ENCODE measurements at regions not wholly inside any gene's neighbourhood (a gene's known extent, or its start where the extent isn't known, plus 50 kb on each side); places are given as distances from the start of the nearest gene placed in this dataset.
A peak's percentile ranks its signal among the peaks of the same experiment; 100 is the strongest.

DNA sequence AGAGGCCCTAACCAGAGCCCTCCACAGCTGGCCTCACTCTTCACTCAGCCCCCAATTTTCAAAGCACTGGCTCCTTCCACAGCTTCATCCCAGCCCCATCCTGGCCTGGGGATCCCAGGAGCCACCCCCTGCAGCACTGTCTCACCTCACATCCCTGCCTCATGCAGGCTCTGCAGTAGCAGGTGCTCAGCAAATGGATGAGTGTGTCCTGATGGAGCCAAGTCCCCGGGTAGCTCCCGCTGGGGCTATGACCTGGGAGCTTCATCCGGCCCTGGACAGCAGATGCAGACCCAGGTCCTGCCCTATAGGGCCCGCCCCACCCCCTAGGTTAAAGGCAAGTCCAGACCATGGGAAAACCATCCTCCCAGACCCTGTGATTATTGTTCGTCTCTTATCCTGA lies 143.2 kb upstream of the ZNF507 start:
- no peaks in the 10 kb centered on the region for H3K9me3 ChIP-seq (replicated peaks in 1 of 2; ENCODE audit: control insufficient read depth in 2 of 2, insufficient read depth in 1 of 2, low read depth in 1 of 2, low read length in 2 of 2)
- no peak overlapping the region for H3K14ac ChIP-seq (ENCODE audit: low read length)
- no peak overlapping the region for H3K23ac ChIP-seq (ENCODE audit: low read depth, low read length, poor library complexity)
- H3K27me3 ChIP-seq (ENCODE audit: control insufficient read depth in 3 of 3, insufficient read depth in 3 of 3, low read depth in 1 of 3, low read length in 3 of 3): no peaks in the 10 kb centered on the region
- H3K4ac ChIP-seq (ENCODE audit: low read length): no peak overlapping the region
- H3K4me1 ChIP-seq (ENCODE audit: control insufficient read depth in 2 of 2, insufficient read depth in 1 of 2, low read depth in 1 of 2, low read length in 2 of 2): peaks cover 0 to 2% of the 10 kb centered on the region in 2 donors
- no peak overlapping the region for H3K27ac ChIP-seq (replicated peaks; ENCODE audit: low read length)
- no peaks in the 10 kb centered on the region for H3K36me3 ChIP-seq (replicated peaks in 1 of 2; ENCODE audit: control insufficient read depth in 2 of 2, insufficient read depth in 2 of 2, low read length in 2 of 2)
- peak overlapping the region; percentile 45 for H3K18ac ChIP-seq (ENCODE audit: low read length)
- H4K91ac ChIP-seq (ENCODE audit: low read depth, low read length, poor library complexity): no peak overlapping the region
- DNase-seq (ENCODE audit: low spot score): no peak
- no peak overlapping the region for H2AFZ ChIP-seq (ENCODE audit: low read length)
- H2AK5ac ChIP-seq (ENCODE audit: low read depth, low read length): no peak overlapping the region
- H3K79me1 ChIP-seq (ENCODE audit: low read depth, low read length): no peaks in the 10 kb centered on the region
- H2BK120ac ChIP-seq (ENCODE audit: low read depth, low read length): no peak overlapping the region
- H4K8ac ChIP-seq (ENCODE audit: low read depth, low read length): no peak overlapping the region
- no CpG with 5 or more reads among the region's 5 CpGs for WGBS, 2 donors (ENCODE audit: extremely low coverage in 2 of 2, insufficient read length in 2 of 2, insufficient replicate concordance in 1 of 2)
- no peak overlapping the region for H3K9ac ChIP-seq (ENCODE audit: low read depth, low read length, poor library complexity)
- H2BK15ac ChIP-seq (ENCODE audit: low read length): no peak overlapping the region
- no peak overlapping the region for H3K4me2 ChIP-seq (ENCODE audit: insufficient read depth, low read length, poor library complexity, severe bottlenecking)
- no peak overlapping the region for H2BK12ac ChIP-seq (ENCODE audit: low read length)
- no peak overlapping the region for H2BK5ac ChIP-seq (ENCODE audit: low read length)
- no peak overlapping the region for H3K4me3 ChIP-seq (ENCODE audit: low read length in 2 of 2)

DNA sequence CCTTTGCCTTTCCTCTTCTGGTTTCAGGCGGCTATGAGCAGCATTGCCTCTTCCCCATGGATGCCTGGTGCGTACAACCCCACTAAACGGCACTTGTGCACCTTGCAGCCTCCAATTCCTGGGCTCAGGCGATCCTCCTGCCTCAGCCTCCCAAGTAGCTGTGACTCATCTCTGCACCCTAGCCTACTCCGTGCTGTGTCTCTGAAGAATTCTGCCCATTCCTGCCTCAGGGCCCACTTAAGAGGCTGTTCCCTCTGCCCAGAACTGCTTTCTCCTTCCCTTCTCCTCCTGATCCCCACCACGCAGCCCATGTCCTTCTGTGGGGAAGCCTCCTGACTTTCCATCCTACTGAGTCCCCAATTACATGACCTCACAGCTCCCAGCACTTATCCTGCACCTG lies 142.2 kb upstream of the ZNF507 start:
- Histone ChIP-seq H3K79me1 (ENCODE audit: low read depth, low read length) (no peaks in the 10 kb centered on the region), H3K23ac (ENCODE audit: low read depth, low read length, poor library complexity) (no peak overlapping the region), H2AK5ac (ENCODE audit: low read depth, low read length) (no peak overlapping the region), H3K27me3 (ENCODE audit: control insufficient read depth in 3 of 3, insufficient read depth in 3 of 3, low read depth in 1 of 3, low read length in 3 of 3) (no peaks in the 10 kb centered on the region), H2BK120ac (ENCODE audit: low read depth, low read length) (no peak overlapping the region), H2BK12ac (ENCODE audit: low read length) (no peak overlapping the region), H2BK15ac (ENCODE audit: low read length) (no peak overlapping the region), H4K8ac (ENCODE audit: low read depth, low read length) (no peak overlapping the region), H3K9ac (ENCODE audit: low read depth, low read length, poor library complexity) (no peak overlapping the region), H3K4me2 (ENCODE audit: insufficient read depth, low read length, poor library complexity, severe bottlenecking) (no peak overlapping the region), H3K18ac (ENCODE audit: low read length) (no peak overlapping the region), H3K4me1 (ENCODE audit: control insufficient read depth in 2 of 2, insufficient read depth in 1 of 2, low read depth in 1 of 2, low read length in 2 of 2) (peaks cover 0 to 2% of the 10 kb centered on the region in 2 donors), H3K36me3 (replicated peaks in 1 of 2; ENCODE audit: control insufficient read depth in 2 of 2, insufficient read depth in 2 of 2, low read length in 2 of 2) (no peaks in the 10 kb centered on the region), H2AFZ (ENCODE audit: low read length) (no peak overlapping the region), H3K4ac (ENCODE audit: low read length) (no peak overlapping the region), H2BK5ac (ENCODE audit: low read length) (no peak overlapping the region), H3K27ac (replicated peaks; ENCODE audit: low read length) (no peak overlapping the region), H3K4me3 (ENCODE audit: low read length in 2 of 2) (no peak overlapping the region), H3K9me3 (replicated peaks in 1 of 2; ENCODE audit: control insufficient read depth in 2 of 2, insufficient read depth in 1 of 2, low read depth in 1 of 2, low read length in 2 of 2) (peaks cover 0 to 5% of the 10 kb centered on the region in 2 donors), H3K14ac (ENCODE audit: low read length) (no peak overlapping the region), H4K91ac (ENCODE audit: low read depth, low read length, poor library complexity) (no peak overlapping the region)
- no CpG with 5 or more reads among the region's 6 CpGs for WGBS, 2 donors (ENCODE audit: extremely low coverage in 2 of 2, insufficient read length in 2 of 2, insufficient replicate concordance in 1 of 2)
- no peak for DNase-seq (ENCODE audit: low spot score)

DNA sequence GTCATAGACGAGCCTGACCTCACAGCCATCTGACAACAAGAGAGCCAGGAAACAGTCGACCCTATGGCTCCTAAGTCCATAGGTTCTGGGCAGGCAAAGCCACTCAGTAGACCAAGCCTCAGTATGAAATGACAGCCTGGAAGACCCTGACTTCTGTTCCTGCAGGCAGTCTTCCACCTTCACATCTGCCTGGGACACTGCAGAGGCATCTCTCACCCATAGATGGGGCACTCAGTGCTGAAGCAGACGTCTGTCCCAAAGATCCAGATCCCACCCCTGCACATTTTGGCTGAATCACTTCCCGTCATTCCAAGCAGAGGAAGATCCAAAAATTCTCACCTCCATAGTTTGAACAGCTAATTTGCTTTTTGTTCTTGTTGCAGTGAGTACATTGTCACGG lies 139.3 kb upstream of the ZNF507 start:
- H3K14ac ChIP-seq (ENCODE audit: low read length): no peak overlapping the region
- no peak overlapping the region for H2BK15ac ChIP-seq (ENCODE audit: low read length)
- no peak overlapping the region for H3K4me3 ChIP-seq (ENCODE audit: low read length in 2 of 2)
- H2AFZ ChIP-seq (ENCODE audit: low read length): no peak overlapping the region
- H2BK12ac ChIP-seq (ENCODE audit: low read length): no peak overlapping the region
- H3K23ac ChIP-seq (ENCODE audit: low read depth, low read length, poor library complexity): no peak overlapping the region
- no peak overlapping the region for H3K27ac ChIP-seq (replicated peaks; ENCODE audit: low read length)
- no peaks in the 10 kb centered on the region for H3K79me1 ChIP-seq (ENCODE audit: low read depth, low read length)
- WGBS, 2 donors (ENCODE audit: extremely low coverage in 2 of 2, insufficient read length in 2 of 2, insufficient replicate concordance in 1 of 2): no CpG with 5 or more reads among the region's 5 CpGs
- no peak overlapping the region for H4K91ac ChIP-seq (ENCODE audit: low read depth, low read length, poor library complexity)
- H3K36me3 ChIP-seq (replicated peaks in 1 of 2; ENCODE audit: control insufficient read depth in 2 of 2, insufficient read depth in 2 of 2, low read length in 2 of 2): no peaks in the 10 kb centered on the region
- H4K8ac ChIP-seq (ENCODE audit: low read depth, low read length): no peak overlapping the region
- H2BK120ac ChIP-seq (ENCODE audit: low read depth, low read length): no peak overlapping the region
- peaks cover 0 to 2% of the 10 kb centered on the region in 2 donors for H3K4me1 ChIP-seq (ENCODE audit: control insufficient read depth in 2 of 2, insufficient read depth in 1 of 2, low read depth in 1 of 2, low read length in 2 of 2)
- H3K18ac ChIP-seq (ENCODE audit: low read length): no peak overlapping the region
- H3K4me2 ChIP-seq (ENCODE audit: insufficient read depth, low read length, poor library complexity, severe bottlenecking): no peak overlapping the region
- H2BK5ac ChIP-seq (ENCODE audit: low read length): no peak overlapping the region
- no peak overlapping the region for H3K4ac ChIP-seq (ENCODE audit: low read length)
- no peak for DNase-seq (ENCODE audit: low spot score)
- H3K9ac ChIP-seq (ENCODE audit: low read depth, low read length, poor library complexity): no peak overlapping the region
- H3K27me3 ChIP-seq (ENCODE audit: control insufficient read depth in 3 of 3, insufficient read depth in 3 of 3, low read depth in 1 of 3, low read length in 3 of 3): no peaks in the 10 kb centered on the region
- no peak overlapping the region for H2AK5ac ChIP-seq (ENCODE audit: low read depth, low read length)
- peaks cover 0 to 8% of the 10 kb centered on the region in 2 donors for H3K9me3 ChIP-seq (replicated peaks in 1 of 2; ENCODE audit: control insufficient read depth in 2 of 2, insufficient read depth in 1 of 2, low read depth in 1 of 2, low read length in 2 of 2)

DNA sequence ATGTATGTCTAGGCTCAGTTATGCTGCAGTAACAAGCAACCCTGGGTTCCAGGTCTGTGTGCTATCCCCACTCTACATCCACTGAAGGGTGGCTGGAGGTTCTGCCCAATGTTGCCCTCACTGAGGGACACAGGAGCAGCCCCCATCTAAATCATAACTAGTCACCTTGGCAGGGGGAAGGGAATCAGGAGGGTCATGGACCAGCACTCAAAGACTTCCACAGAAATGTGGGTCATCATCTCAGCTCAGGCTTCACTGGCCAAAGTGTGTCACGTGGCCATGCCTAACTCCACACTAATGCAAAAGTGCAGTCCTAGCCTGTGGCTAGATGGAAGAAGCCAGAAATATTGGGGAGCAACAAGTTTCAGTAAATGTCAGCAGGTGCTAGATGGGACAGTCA lies 137.3 kb upstream of the ZNF507 start:
- no peak overlapping the region for H2BK120ac ChIP-seq (ENCODE audit: low read depth, low read length)
- H3K27me3 ChIP-seq (ENCODE audit: control insufficient read depth in 3 of 3, insufficient read depth in 3 of 3, low read depth in 1 of 3, low read length in 3 of 3): no peaks in the 10 kb centered on the region
- no peak overlapping the region for H2BK12ac ChIP-seq (ENCODE audit: low read length)
- no peak overlapping the region for H3K23ac ChIP-seq (ENCODE audit: low read depth, low read length, poor library complexity)
- H3K79me1 ChIP-seq (ENCODE audit: low read depth, low read length): no peaks in the 10 kb centered on the region
- H2AK5ac ChIP-seq (ENCODE audit: low read depth, low read length): no peak overlapping the region
- H3K9me3 ChIP-seq (replicated peaks in 1 of 2; ENCODE audit: control insufficient read depth in 2 of 2, insufficient read depth in 1 of 2, low read depth in 1 of 2, low read length in 2 of 2): peaks cover 0 to 8% of the 10 kb centered on the region in 2 donors
- H3K9ac ChIP-seq (ENCODE audit: low read depth, low read length, poor library complexity): no peak overlapping the region
- peak overlapping the region in 1 of 2 donors; percentile 33 for H3K4me3 ChIP-seq (ENCODE audit: low read length in 2 of 2)
- no peak overlapping the region for H4K8ac ChIP-seq (ENCODE audit: low read depth, low read length)
- H3K27ac ChIP-seq (replicated peaks; ENCODE audit: low read length): no peak overlapping the region
- no peak overlapping the region for H3K4ac ChIP-seq (ENCODE audit: low read length)
- no peak overlapping the region for H2BK15ac ChIP-seq (ENCODE audit: low read length)
- no peak overlapping the region for H3K14ac ChIP-seq (ENCODE audit: low read length)
- no peak overlapping the region for H3K18ac ChIP-seq (ENCODE audit: low read length)
- no peak overlapping the region for H2AFZ ChIP-seq (ENCODE audit: low read length)
- no CpG with 5 or more reads among the region's 1 CpG for WGBS, 2 donors (ENCODE audit: extremely low coverage in 2 of 2, insufficient read length in 2 of 2, insufficient replicate concordance in 1 of 2)
- no peak for DNase-seq (ENCODE audit: low spot score)
- H4K91ac ChIP-seq (ENCODE audit: low read depth, low read length, poor library complexity): no peak overlapping the region
- H3K4me1 ChIP-seq (ENCODE audit: control insufficient read depth in 2 of 2, insufficient read depth in 1 of 2, low read depth in 1 of 2, low read length in 2 of 2): no peaks in the 10 kb centered on the region
- no peaks in the 10 kb centered on the region for H3K36me3 ChIP-seq (replicated peaks in 1 of 2; ENCODE audit: control insufficient read depth in 2 of 2, insufficient read depth in 2 of 2, low read length in 2 of 2)
- H2BK5ac ChIP-seq (ENCODE audit: low read length): no peak overlapping the region
- H3K4me2 ChIP-seq (ENCODE audit: insufficient read depth, low read length, poor library complexity, severe bottlenecking): no peak overlapping the region

Measured in neuronal stem cell (in vitro differentiated cells).